ENCODE measurements at regions not wholly inside any gene's neighbourhood (a gene's known extent, or its start where the extent isn't known, plus 50 kb on each side); places are given as distances from the start of the nearest gene placed in this dataset.

DNA sequence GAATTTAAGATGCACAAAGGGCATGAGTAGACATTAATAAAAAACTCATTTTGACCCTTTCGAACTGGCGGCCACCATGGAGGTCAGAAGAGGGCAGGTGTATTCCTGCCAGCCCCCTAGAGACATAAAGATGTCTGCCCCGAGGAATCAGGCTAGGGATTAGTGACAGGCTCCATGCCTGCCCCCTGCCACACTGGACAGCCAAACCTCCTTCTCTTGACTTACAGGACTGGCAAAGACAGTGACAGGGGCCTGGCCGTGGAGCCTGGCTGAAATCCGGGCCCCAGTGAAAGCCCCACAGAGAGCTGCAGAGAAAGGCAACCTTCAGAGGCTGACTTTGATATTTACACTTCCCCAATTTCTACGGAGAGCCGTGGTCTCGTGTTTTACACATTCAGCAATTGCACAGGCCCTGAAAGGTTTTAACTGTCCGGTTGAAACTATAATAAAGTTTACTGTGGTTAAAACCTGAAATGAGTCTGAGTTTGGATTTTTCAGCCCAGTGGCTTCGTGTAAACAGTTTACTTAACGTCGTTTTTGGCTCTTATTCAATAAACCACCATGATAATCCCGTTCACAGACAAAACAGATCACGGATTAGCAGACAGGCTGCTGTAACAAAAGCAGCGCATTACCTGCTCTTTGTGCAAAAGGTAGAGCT lies 243.9 kb upstream of the MYOCD start:
- DNase-seq (ENCODE audit: insufficient read length, low spot score) = no peak
- FAIRE-seq = no peak
- TF ChIP-seq CTCF (IDR thresholded peaks at IDR 0.05; ENCODE audit: insufficient read depth, missing control alignments) = no peak

GRCh38 chr17:12422651-12423050 lies 243.0 kb upstream of the MYOCD start:
- TF ChIP-seq CTCF (IDR thresholded peaks at IDR 0.05; ENCODE audit: insufficient read depth, missing control alignments) = no peak
- DNase-seq (ENCODE audit: insufficient read length, low spot score) (no peak), FAIRE-seq (no peak)

- DNase-seq (ENCODE audit: insufficient read length, low spot score) (no peak), FAIRE-seq (no peak)
- no peak for TF ChIP-seq CTCF (IDR thresholded peaks at IDR 0.05; ENCODE audit: insufficient read depth, missing control alignments)
Observed at GRCh38 chr17:12423337-12423736, 242.4 kb upstream of the MYOCD start.

DNA sequence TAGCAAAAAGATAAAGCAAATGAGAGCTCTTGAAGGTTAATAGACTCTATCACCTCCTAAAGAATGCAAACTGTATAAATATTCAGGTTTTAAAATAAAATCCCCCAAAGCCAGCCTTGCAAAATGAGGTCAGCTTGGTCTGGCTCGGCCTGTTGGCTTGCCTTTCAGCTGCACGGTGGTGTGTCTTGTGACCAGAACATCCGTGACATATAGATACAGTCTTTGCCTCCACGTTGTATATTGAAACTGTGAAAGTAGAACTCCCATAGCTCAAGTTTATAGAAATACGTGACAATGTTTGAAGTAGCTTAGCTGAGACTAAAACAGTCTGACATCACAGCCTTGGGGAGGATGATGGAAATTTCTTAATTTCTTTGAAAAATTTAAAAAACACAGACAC lies 236.6 kb upstream of the MYOCD start:
- no peak for TF ChIP-seq CTCF (IDR thresholded peaks at IDR 0.05; ENCODE audit: insufficient read depth, missing control alignments)
- FAIRE-seq = no peak
- DNase-seq (ENCODE audit: insufficient read length, low spot score) = no peak

- DNase-seq (ENCODE audit: insufficient read length, low spot score) = no peak
- no peak for TF ChIP-seq CTCF (IDR thresholded peaks at IDR 0.05; ENCODE audit: insufficient read depth, missing control alignments)
- FAIRE-seq = no peak
Observed at GRCh38 chr17:12431188-12431587, 234.5 kb upstream of the MYOCD start.

- no peak for TF ChIP-seq CTCF (IDR thresholded peaks at IDR 0.05; ENCODE audit: insufficient read depth, missing control alignments)
- DNase-seq (ENCODE audit: insufficient read length, low spot score) = no peak
- FAIRE-seq = no peak
Observed at GRCh38 chr17:12438212-12438611, 227.5 kb upstream of the MYOCD start.

DNA sequence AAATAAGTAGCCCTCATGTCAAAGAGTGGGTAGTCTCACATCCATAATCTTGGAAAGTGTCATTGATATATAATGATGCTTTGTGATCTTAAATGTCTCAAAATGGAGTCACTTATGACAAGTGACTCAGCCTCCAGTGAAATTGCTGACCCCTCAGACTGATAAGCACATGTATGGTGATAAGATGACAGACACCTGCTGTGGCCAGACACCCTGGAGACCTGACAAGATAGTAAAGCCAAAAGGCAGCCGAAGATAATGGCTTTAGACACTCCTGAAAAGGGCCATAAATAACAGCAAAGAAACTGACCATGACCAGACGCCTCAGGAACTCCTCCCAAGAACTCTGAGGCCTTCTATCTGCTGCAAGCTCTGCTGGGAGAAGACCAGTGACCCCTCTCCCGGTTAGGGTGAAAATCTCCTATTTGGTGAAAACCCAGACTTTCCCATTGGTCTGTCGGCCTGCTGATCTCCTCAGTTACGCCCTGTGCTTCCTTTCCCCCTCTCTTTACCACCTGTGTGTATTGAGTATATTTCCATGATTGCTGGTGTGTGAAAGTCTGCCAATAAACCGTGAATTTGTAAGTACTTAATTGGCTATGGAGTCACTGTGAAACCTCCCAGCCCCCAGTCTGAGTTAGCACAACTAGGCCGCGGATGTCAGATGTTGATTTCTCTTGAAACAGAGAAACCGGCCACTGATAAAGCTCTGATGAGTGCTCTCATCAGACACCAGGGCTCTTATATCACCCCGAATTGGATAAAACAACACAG lies 226.7 kb upstream of the MYOCD start:
- TF ChIP-seq CTCF (IDR thresholded peaks at IDR 0.05; ENCODE audit: insufficient read depth, missing control alignments) = no peak
- DNase-seq (ENCODE audit: insufficient read length, low spot score) = no peak
- no peak for FAIRE-seq
